NB4 (cell line): ENCODE measurements at regions not wholly inside any gene's neighbourhood (a gene's known extent, or its start where the extent isn't known, plus 50 kb on each side); places are given as distances from the start of the nearest gene placed in this dataset.

Experiments
- DNase-seq: peaks from one replicate; pipeline ENCODE4 v3.0.0; 2010; ENCODE audit warnings: low read depth
- H3K4me3 ChIP-seq: one replicate; pipeline ENCODE4 v1.5.1; 2011; ENCODE audit warnings: mild to moderate bottlenecking, low read depth, low read length, moderate library complexity
- MYC ChIP-seq: IDR thresholded peaks from 2 replicates; pipeline ENCODE4 v1.6.1; 2011; ENCODE audit warnings: low read depth, low read length
- POLR2A ChIP-seq: IDR thresholded peaks from 2 replicates; pipeline ENCODE4 v1.6.1; 2011; ENCODE audit warnings: mild to moderate bottlenecking; ENCODE audit not compliant: insufficient read length; ENCODE audit errors: extremely low read depth
- TF ChIP-seq, protein P1 (sequence below): IDR thresholded peaks from one replicate; pipeline ENCODE4 v1.5.1; 2012; ENCODE audit warnings: low read depth, low read length
- TF ChIP-seq, protein P2 (sequence below): IDR thresholded peaks from 2 replicates; pipeline ENCODE4 v1.6.1; 2011; ENCODE audit warnings: low read depth, low read length

DNA sequence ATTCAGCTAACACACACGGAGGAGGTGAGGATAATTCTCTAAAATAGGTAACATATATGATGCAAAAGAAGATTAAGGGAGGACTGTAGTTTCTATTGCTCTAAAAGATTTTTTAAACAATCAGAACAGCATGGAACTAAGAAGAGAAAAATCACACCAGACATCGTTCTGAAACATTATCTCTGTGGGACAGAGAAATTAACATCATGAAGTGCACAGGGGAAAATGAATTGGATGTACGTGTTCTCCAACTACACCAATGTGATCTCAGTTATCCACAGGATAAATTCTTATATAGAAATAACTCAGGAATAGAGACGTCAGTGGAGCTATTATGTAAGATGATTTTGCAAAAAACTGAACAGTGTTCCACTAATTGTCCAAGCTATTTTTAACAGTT is 614.1 kb upstream of the HS3ST1 start:
- DNase-seq: no peak
- no peak for TF ChIP-seq POLR2A
- TF ChIP-seq, protein P1, sequence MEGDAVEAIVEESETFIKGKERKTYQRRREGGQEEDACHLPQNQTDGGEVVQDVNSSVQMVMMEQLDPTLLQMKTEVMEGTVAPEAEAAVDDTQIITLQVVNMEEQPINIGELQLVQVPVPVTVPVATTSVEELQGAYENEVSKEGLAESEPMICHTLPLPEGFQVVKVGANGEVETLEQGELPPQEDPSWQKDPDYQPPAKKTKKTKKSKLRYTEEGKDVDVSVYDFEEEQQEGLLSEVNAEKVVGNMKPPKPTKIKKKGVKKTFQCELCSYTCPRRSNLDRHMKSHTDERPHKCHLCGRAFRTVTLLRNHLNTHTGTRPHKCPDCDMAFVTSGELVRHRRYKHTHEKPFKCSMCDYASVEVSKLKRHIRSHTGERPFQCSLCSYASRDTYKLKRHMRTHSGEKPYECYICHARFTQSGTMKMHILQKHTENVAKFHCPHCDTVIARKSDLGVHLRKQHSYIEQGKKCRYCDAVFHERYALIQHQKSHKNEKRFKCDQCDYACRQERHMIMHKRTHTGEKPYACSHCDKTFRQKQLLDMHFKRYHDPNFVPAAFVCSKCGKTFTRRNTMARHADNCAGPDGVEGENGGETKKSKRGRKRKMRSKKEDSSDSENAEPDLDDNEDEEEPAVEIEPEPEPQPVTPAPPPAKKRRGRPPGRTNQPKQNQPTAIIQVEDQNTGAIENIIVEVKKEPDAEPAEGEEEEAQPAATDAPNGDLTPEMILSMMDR: no peak
- TF ChIP-seq MYC: no peak
- TF ChIP-seq, protein P2, sequence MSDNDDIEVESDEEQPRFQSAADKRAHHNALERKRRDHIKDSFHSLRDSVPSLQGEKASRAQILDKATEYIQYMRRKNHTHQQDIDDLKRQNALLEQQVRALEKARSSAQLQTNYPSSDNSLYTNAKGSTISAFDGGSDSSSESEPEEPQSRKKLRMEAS: no peak
- no peak overlapping the region for H3K4me3 ChIP-seq

DNA sequence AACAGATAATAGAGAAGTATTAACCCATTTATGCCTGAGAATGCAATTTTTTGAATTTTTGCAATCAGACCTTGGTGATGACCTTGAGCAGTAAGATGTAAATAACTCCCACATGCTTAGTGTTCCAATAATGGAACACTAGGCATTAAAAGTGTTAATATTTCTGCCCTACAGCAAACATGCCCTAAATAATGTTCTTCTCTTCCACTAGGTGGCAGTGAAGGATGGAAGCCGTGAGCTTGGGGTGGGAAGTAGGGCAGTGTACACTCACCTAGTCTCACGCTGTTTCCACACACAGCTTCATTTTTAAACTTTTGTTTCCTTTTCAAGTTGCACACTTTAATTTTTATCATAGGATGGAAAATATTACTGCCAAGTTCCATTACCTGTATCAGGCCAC is 613.1 kb upstream of the HS3ST1 start:
- DNase-seq: peak; percentile 50
- TF ChIP-seq MYC: no peak
- TF ChIP-seq, protein P1: peak; percentile 34
- TF ChIP-seq POLR2A: no peak
- H3K4me3 ChIP-seq: no peak overlapping the region

DNA sequence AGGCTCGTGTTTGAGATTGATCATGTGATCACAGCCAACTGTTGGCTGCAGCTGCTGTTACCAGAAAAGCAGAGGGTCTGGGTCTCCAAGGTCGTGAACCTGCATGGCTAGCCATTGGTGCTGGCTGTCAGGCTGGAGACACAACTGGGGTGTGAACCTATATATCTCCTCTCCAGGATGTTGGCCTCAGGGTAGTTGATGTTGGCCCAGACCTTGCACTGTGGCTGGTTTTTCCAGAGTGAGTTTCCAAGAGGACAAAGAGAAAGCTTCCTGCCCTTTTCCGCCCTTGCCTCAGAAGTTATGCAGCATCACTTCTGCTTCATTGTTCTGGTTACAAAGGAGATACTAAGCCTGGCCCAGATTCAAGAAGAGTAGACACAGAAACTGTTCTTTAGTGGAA is 607.8 kb upstream of the HS3ST1 start:
- no peak for DNase-seq
- TF ChIP-seq, protein P1: no peak
- TF ChIP-seq, protein P2: no peak
- no peak for TF ChIP-seq MYC
- no peak for TF ChIP-seq POLR2A

DNA sequence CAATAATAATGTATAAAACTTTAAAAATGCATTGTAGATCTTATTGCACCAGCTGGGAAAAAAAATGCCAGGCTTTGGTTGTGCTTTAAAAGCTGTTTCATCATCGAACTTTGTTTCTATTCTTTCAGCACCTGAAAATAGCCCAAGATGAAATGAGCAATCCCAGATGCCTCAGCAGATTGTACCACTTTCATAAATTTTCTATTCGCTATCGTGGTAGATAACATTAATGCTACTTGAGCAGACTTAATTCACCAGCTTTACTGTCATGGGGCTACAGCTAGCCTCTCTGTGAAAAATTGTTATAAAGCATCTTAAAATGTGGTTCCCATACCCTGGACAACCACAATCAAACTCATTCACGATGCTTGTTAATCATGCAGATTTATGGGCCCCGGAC is 599.6 kb upstream of the HS3ST1 start:
- no peak overlapping the region for H3K4me3 ChIP-seq
- TF ChIP-seq MYC: no peak
- no peak for TF ChIP-seq POLR2A
- TF ChIP-seq, protein P1: no peak
- TF ChIP-seq, protein P2: no peak
- DNase-seq: no peak

More for the DNA sequence above, 607.8 kb upstream of the HS3ST1 start:
- H3K4me3 ChIP-seq: no peak overlapping the region

DNA sequence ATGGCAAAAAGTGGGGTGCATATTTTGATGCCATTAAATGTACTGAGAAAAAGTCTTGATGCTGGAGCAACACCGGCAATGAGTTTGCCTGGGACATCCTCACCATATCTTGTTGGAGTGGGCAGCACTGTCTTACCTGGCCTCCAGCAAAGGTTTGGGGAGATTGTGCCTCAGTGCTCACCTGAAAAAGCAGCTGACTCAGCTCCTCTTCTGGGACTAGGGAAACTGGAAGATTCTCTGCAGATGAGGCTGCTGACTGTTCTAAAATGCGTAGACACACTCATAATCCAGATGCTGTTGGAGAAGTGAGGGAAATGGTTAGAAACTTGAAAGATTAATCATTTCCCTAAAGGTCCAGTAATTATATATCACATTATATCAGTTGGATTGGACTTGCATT is 593.7 kb upstream of the HS3ST1 start:
- no peak for DNase-seq
- TF ChIP-seq, protein P2: no peak
- no peak for TF ChIP-seq POLR2A
- no peak for TF ChIP-seq MYC
- TF ChIP-seq, protein P1: no peak
- H3K4me3 ChIP-seq: no peak overlapping the region

DNA sequence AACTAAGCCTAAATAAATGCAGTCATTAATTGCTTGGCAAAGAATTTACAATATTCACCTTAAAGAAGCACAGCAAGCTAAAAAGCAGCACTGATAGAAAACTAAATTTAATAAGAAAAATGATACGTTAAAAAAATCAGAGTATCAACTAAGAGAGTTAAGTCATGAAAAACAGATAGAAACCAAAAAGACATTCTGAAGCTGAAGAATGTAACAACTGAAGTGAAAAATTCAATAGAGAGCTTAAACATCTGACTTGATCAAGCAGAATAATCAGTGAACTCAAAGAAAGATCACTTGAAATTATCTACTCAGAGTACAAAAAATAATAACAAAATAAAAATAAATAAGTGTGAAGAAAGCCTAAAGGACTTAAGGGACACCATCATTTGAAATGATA is 588.0 kb upstream of the HS3ST1 start:
- H3K4me3 ChIP-seq: no peak overlapping the region
- TF ChIP-seq, protein P1: no peak
- no peak for TF ChIP-seq POLR2A
- no peak for TF ChIP-seq MYC
- TF ChIP-seq, protein P2: no peak
- no peak for DNase-seq
